AG04449 (cell line): ENCODE measurements at regions not wholly inside any gene's neighbourhood (a gene's known extent, or its start where the extent isn't known, plus 50 kb on each side); places are given as distances from the start of the nearest gene placed in this dataset.
A peak's percentile ranks its signal among the peaks of the same experiment; 100 is the strongest.

Source experiments
- CTCF ChIA-PET: fragments of 350-600 bp; formaldehyde crosslinking; extraction: SDS; loops from one replicate; lab custom pipeline; 2021; ENCODE audit warnings: antibody characterized with exemption; lab: Yijun Ruan, JAX
- POLR2A ChIA-PET: fragments of 400-600, 350-600 bp; formaldehyde crosslinking; extraction: SDS; loops from one replicate; lab custom pipeline; 2020; ENCODE audit warnings: antibody characterized with exemption, inconsistent platforms; lab: Yijun Ruan, JAX
- DNase-seq: peaks from one replicate; pipeline ENCODE4 v3.0.0-alpha.2; 2010; ENCODE audit warnings: low read depth, low spot score
- H3K4me3 ChIP-seq: 2 replicates; pipeline ENCODE4 v1.5.1; 2011; ENCODE audit warnings: low read depth, mild to moderate bottlenecking, control low read depth, low read length
- CTCF ChIP-seq: IDR thresholded peaks from one replicate; pipeline ENCODE4 v1.5.1; 2011; ENCODE audit warnings: mild to moderate bottlenecking, moderate library complexity, low read length, control low read depth, inconsistent platforms; ENCODE audit not compliant: insufficient read depth; ENCODE audit errors: missing control alignments

GRCh38 chr4:126838941-126839679 is 793.6 kb upstream of the INTU start:
- POLR2A ChIA-PET, result no interaction called here

GRCh38 chr4:126843492-126844067 is 789.2 kb upstream of the INTU start:
- POLR2A ChIA-PET, result no interaction called here
- DNase-seq, result no peak
- no peak overlapping the region for H3K4me3 ChIP-seq
- CTCF ChIA-PET, result no interaction called here
- TF ChIP-seq CTCF, result no peak

More at GRCh38 chr4:126838941-126839679, 793.6 kb upstream of the INTU start:
- no peak overlapping the region for H3K4me3 ChIP-seq
- peak; percentile 10 for DNase-seq
- CTCF ChIA-PET, result no interaction called here
- no peak for TF ChIP-seq CTCF

- no peak for TF ChIP-seq CTCF
- ChIA-PET CTCF (no interaction called here), POLR2A (interaction anchor here (0.8 kb wide), 2 partner anchors 49 to 218 kb away, joined by 3 to 4 read pairs; no protein-coding TSS in a partner anchor)
- peak; percentile 92 for DNase-seq
- H3K4me3 ChIP-seq, result no peak overlapping the region
Observed at GRCh38 chr4:126850286-126850685, 782.5 kb upstream of the INTU start.

- no peak overlapping the region for H3K4me3 ChIP-seq
- ChIA-PET POLR2A (no interaction called here), CTCF (no interaction called here)
- peak; percentile 9 for DNase-seq
- no peak for TF ChIP-seq CTCF
Observed at GRCh38 chr4:126851391-126851790, 781.4 kb upstream of the INTU start.

GRCh38 chr4:126853715-126854114 is 779.0 kb upstream of the INTU start:
- no peak for TF ChIP-seq CTCF
- POLR2A ChIA-PET, result no interaction called here
- no peak for DNase-seq
- no peak overlapping the region for H3K4me3 ChIP-seq
- CTCF ChIA-PET, result no interaction called here

- no peak for TF ChIP-seq CTCF
- no peak overlapping the region for H3K4me3 ChIP-seq
- ChIA-PET POLR2A (no interaction called here), CTCF (no interaction called here)
- no peak for DNase-seq
Observed at GRCh38 chr4:126856906-126857305, 775.9 kb upstream of the INTU start.
